ENCODE measurements at regions not wholly inside any gene's neighbourhood (a gene's known extent, or its start where the extent isn't known, plus 50 kb on each side); places are given as distances from the start of the nearest gene placed in this dataset.
A peak's percentile ranks its signal among the peaks of the same experiment; 100 is the strongest.

- ATAC-seq (peak; percentile 82), FAIRE-seq (no peak), DNase-seq (ENCODE audit: low spot score) (no peak)
- Histone ChIP-seq H3K79me2 (ENCODE audit: insufficient read depth, low read length) (no peaks in the 10 kb centered on the region), H3K4me3 (replicated peaks in 1 of 3; ENCODE audit: insufficient read depth in 1 of 3, low read depth in 2 of 3, low read length in 3 of 3) (no peak overlapping the region), H2AFZ (ENCODE audit: low read length) (no peak overlapping the region), H3K4me2 (ENCODE audit: low read depth, low read length) (no peak overlapping the region), H3K27ac (ENCODE audit: extremely low read length, insufficient read depth, low read length) (no peak overlapping the region), H3K4me1 (ENCODE audit: insufficient read depth, low read length) (peaks cover 10% of the 10 kb centered on the region), H4K20me1 (ENCODE audit: insufficient read depth, low read length) (no peaks in the 10 kb centered on the region), H3K27me3 (ENCODE audit: control insufficient read depth in 1 of 2, insufficient read depth in 2 of 2, low read length in 2 of 2) (no peaks in the 10 kb centered on the region), H3K9ac (ENCODE audit: insufficient read depth, low read depth, low read length) (no peak overlapping the region), H3K36me3 (replicated peaks in 1 of 2; ENCODE audit: control insufficient read depth in 1 of 2, insufficient read depth in 2 of 2, low read length in 2 of 2) (no peaks in the 10 kb centered on the region), H3K9me3 (ENCODE audit: low read length) (peaks cover 8% of the 10 kb centered on the region; the same call in 1 of the 2 replicates)
- WGBS (ENCODE audit: low lambda C conversion rate) = 0% methylated on average over 2 of the region's 4 CpGs
- TF ChIP-seq NFE2L2 (IDR thresholded peaks at IDR 0.05; ENCODE audit: low read length) (peak; percentile 9; the same call in 1 of the 2 replicates), CEBPB (IDR thresholded peaks at IDR 0.05; ENCODE audit: borderline replicate concordance, low read depth, low read length) (peak; percentile 44; the same call in 1 of the 2 replicates), EP300 (IDR thresholded peaks at IDR 0.05; ENCODE audit: low read depth in 2 of 2, low read length in 2 of 2) (peak in 1 of 2 experiments; percentile 22; a peak in 1 of 4 replicates), EP300 (CRISPR knock-in tag; IDR thresholded peaks at IDR 0.05; ENCODE audit: borderline replicate concordance) (no peak), FOSL2 (CRISPR knock-in tag; IDR thresholded peaks at IDR 0.05) (peak; percentile 87), JUND (CRISPR knock-in tag; IDR thresholded peaks at IDR 0.05) (peak; percentile 18; the same call in 1 of the 2 replicates), ZNF142 (CRISPR knock-in tag; IDR thresholded peaks at IDR 0.05) (no peak), PAF1 (CRISPR knock-in tag; IDR thresholded peaks at IDR 0.05) (no peak), FOXO1 (CRISPR knock-in tag; IDR thresholded peaks at IDR 0.05) (no peak), XBP1 (CRISPR knock-in tag; IDR thresholded peaks at IDR 0.05) (no peak), SNAPC2 (CRISPR knock-in tag; IDR thresholded peaks at IDR 0.05) (no peak), IRF1 (CRISPR knock-in tag; IDR thresholded peaks at IDR 0.05; ENCODE audit: low read depth) (no peak), ZSCAN12 (CRISPR knock-in tag; IDR thresholded peaks at IDR 0.05) (no peak)
- CTCF ChIA-PET (ENCODE audit: low intra/inter-chr PET ratio, low total read pairs) = no interaction called here
- POLR2A ChIA-PET = no interaction called here
- intact Hi-C loops (cut with micrococcal nuclease; ENCODE audit: unreplicated experiment) = no loop called here
- BruUV-seq (replicated peaks) = no TSS peak
- in situ Hi-C loops (cut with HindIII; ENCODE audit: extremely low pct_ligation_motif_present, low pct_unique_long_range_greater_than_20kb) = no loop called here
Observed at GRCh38 chr4:12555011-12555410, 929.1 kb downstream of the RAB28 start.

All from HepG2 (cell line).